GM18517 (cell line): ENCODE measurements at regions not wholly inside any gene's neighbourhood (a gene's known extent, or its start where the extent isn't known, plus 50 kb on each side); places are given as distances from the start of the nearest gene placed in this dataset.

Source experiments
- ATAC-seq: cut with Tn5 transposase; IDR thresholded peaks from one replicate; pipeline ENCODE4 v1.9.1; 2021; ENCODE audit warnings: mild to moderate bottlenecking, moderate library complexity; ENCODE audit not compliant: unreplicated experiment

GRCh38 chr18:60146220-60146960 lies 226.2 kb downstream of the MC4R start:
- peak; percentile 90 for ATAC-seq

DNA sequence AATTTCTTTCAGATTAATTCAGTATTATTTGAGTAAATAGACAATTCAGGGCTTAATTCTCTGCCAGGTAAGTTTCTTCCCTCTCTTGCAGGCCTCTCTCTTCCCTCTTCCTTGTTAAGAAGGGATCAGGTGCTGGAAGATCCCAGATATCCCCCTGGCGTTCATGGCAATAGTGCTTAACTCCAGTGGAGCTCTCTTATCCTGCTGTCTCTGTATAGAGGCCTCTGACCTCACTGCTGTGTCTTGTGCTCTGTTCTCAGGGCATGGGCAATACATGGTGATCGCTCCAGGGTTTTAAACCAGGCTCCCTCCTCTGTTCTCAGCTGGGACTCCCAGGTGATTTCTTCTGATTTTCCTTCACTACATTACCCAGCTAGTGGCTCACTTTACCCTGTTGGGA lies 226.8 kb downstream of the MC4R start:
- ATAC-seq: peak; percentile 23

DNA sequence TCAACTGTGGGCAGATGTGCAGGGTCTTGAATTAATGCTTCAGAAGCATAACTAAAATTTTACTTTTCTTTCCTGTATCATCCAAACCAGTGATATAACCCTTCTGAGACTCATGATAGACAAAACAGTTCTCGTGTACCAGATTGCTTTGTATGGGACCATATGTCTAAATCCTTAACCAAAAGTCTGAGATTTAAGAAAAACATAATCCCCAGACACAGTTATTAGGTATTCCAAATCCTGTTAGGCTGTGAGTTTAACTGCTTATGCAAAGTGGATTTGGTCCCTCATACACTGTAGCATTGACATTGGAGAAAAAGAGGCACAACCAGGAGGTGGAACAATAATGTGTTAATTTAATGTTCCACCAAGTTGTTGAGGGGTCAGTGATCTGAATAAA lies 235.0 kb downstream of the PMAIP1 start:
- no peak for ATAC-seq

DNA sequence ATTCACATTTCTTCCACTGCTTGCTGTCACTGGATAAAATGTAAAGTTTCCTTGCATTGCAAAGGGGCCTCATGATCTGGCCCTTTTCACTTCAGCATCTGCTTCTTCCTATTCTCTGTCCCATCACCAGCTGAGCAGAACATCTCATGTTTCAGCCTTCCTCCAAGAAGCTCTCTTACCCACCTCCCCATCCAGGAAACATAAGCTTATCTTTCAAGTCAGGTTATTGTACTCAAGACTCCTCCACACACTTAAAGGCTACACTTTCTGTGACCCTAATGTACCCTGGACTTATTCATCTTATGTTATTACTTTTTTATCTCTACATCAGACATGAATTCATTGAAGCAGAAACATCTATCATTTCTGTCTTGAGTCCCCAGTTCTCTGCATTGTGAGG lies 230.5 kb downstream of the PMAIP1 start:
- no peak for ATAC-seq

GRCh38 chr18:60123031-60123430 lies 223.2 kb downstream of the PMAIP1 start:
- no peak for ATAC-seq

- no peak for ATAC-seq
These were observed 222.5 kb downstream of the PMAIP1 start for GRCh38 chr18:60122339-60122738.

DNA sequence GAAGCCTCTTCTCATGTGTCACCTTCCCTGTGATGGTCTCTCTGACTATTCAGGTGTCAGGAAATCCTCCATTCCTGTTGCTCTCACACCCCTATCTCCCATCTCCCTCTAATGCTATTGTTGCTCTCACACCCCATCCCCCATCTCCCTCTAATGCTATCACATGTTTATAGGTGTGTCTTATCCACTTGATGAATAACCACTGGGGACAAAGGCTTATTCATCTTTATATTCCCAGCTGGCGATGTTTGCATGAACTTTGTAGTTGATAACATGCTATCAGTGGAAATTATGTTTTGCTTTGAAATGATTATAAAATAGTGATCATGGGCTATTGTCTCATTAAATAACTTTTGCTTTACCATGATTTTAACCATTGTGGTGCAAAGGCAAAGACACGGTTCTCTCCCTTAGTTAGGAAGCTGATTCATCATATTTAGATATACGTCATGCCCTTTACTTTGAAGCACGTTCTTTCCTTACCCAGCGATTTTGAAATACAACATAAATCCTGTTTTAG lies 220.5 kb downstream of the PMAIP1 start:
- no peak for ATAC-seq

GRCh38 chr18:60117321-60117720 lies 217.5 kb downstream of the PMAIP1 start:
- no peak for ATAC-seq

GRCh38 chr18:60113396-60113795 lies 213.6 kb downstream of the PMAIP1 start:
- no peak for ATAC-seq

GRCh38 chr18:60112369-60112768 lies 212.6 kb downstream of the PMAIP1 start:
- ATAC-seq: no peak

- ATAC-seq: no peak
These were observed 211.7 kb downstream of the PMAIP1 start for GRCh38 chr18:60111525-60111924.

- ATAC-seq: no peak
These were observed 211.0 kb downstream of the PMAIP1 start for GRCh38 chr18:60110836-60111235.

- ATAC-seq: no peak
These were observed 201.0 kb downstream of the PMAIP1 start for GRCh38 chr18:60100778-60101177.

DNA sequence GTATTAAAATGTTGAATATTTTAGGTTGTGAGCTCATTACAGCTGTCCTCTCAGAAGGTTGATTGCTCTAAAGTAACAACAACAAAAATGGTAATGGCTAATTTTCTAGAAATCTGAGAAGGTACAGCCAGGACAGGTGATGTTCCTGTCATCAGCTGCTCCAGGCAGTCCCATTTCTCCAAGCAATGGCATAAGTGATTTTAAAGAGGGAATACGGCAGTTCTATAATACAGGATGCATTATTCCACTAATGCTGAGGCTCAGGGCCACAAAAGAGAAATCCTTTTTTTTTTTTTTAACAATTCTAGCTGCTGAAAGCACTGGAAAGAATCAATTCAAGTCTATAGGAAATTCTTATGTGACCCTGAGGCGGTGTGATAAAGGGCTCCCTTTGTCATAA lies 199.9 kb downstream of the PMAIP1 start:
- no peak for ATAC-seq

GRCh38 chr18:60096428-60096827 lies 196.6 kb downstream of the PMAIP1 start:
- ATAC-seq: no peak

DNA sequence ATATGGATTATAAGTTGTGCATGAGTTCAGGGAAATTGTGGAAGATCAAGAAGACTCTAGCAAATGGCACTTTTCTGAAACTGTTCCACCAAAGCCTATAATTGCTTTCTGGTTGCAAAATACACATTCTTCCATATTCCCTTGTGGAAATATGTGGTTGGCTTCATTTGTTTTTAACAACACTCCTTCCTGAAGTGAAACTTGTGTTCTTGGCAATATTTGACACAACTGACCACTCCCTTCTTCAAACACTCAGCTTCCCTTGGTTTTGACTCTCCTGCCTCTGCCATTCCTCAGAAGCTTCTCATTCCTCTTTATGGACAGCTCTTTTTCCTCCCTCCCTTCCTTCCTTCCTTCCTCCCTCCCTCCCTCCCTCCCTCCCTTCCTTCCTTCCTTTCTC lies 192.3 kb downstream of the PMAIP1 start:
- ATAC-seq: no peak

GRCh38 chr18:60090170-60090569 lies 190.4 kb downstream of the PMAIP1 start:
- peak; percentile 80 for ATAC-seq

DNA sequence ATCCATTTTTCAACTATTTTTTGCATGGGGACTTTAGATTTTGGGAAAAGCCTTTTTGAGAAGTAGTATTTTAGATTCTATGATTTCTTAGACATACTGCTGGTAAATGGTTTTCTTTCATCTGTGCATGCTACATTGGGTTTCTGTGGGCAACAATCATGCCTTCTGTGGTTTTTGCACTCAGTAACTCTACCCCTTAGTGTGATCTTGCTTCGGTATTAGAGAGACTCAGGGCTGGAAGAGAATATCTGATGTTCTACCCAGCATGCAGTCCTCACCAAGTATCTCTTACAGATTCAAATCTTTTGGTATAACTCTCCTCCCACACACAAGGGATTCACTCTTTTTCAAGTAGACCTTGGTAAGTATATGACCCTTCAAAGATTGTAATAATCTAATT lies 183.0 kb downstream of the PMAIP1 start:
- ATAC-seq: peak; percentile 69

- no peak for ATAC-seq
These were observed 182.5 kb downstream of the PMAIP1 start for GRCh38 chr18:60082282-60082681.

DNA sequence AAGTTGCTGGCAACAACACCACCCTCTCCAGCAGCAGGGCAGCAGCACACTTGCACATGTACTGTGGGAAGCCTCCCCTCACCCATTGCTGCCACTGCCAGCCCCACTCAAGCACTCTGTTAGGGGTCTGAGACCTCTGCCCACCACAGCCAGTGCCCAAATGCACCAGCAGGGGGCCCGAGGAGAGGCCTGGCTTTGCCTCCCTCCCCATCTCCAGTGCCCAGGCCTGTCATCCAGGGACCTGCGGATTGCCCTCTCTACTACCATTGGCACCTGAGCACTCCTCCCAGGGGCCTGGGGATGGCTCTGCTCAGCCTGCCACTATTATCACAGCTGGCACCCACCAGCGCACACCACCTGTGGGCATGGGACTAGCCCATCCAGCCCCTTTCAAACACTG lies 175.7 kb downstream of the PMAIP1 start:
- ATAC-seq: no peak

- ATAC-seq: no peak
These were observed 170.8 kb downstream of the PMAIP1 start for GRCh38 chr18:60070631-60071030.

GRCh38 chr18:60069145-60069544 lies 169.3 kb downstream of the PMAIP1 start:
- ATAC-seq: no peak
